ENCODE measurements at regions not wholly inside any gene's neighbourhood (a gene's known extent, or its start where the extent isn't known, plus 50 kb on each side); places are given as distances from the start of the nearest gene placed in this dataset.

- intact Hi-C loops (cut with DNase I, micrococcal nuclease): no loop called here
- no peaks in the 10 kb centered on the region for H3K36me3 ChIP-seq (ENCODE audit: low read depth)
- no peak for TF ChIP-seq CTCF (IDR thresholded peaks at IDR 0.05)
- H3K4me3 ChIP-seq: no peak overlapping the region
- ATAC-seq (no peak), DNase-seq (no peak)
- H3K4me1 ChIP-seq (ENCODE audit: low read depth): no peaks in the 10 kb centered on the region
- no peaks in the 10 kb centered on the region for H3K9me3 ChIP-seq
Observed at GRCh38 chr18:65265761-65266160, 485.1 kb upstream of the CDH7 start.

GRCh38 chr18:65260030-65260429 is 490.8 kb upstream of the CDH7 start:
- ATAC-seq (no peak), DNase-seq (no peak)
- Histone ChIP-seq H3K9me3 (no peaks in the 10 kb centered on the region), H3K4me3 (no peak overlapping the region), H3K36me3 (ENCODE audit: low read depth) (no peaks in the 10 kb centered on the region), H3K4me1 (ENCODE audit: low read depth) (no peaks in the 10 kb centered on the region)
- TF ChIP-seq CTCF (IDR thresholded peaks at IDR 0.05): no peak
- intact Hi-C loops (cut with DNase I, micrococcal nuclease): no loop called here

- Histone ChIP-seq H3K36me3 (ENCODE audit: low read depth) (no peaks in the 10 kb centered on the region), H3K9me3 (no peaks in the 10 kb centered on the region), H3K4me3 (no peak overlapping the region), H3K4me1 (ENCODE audit: low read depth) (no peaks in the 10 kb centered on the region)
- ATAC-seq (no peak), DNase-seq (no peak)
- no peak for TF ChIP-seq CTCF (IDR thresholded peaks at IDR 0.05)
- intact Hi-C loops (cut with DNase I, micrococcal nuclease): no loop called here
Observed at GRCh38 chr18:65259403-65259802, 491.4 kb upstream of the CDH7 start.

GRCh38 chr18:65257149-65257548 is 493.7 kb upstream of the CDH7 start:
- intact Hi-C loops (cut with DNase I, micrococcal nuclease): no loop called here
- Histone ChIP-seq H3K4me1 (ENCODE audit: low read depth) (no peaks in the 10 kb centered on the region), H3K36me3 (ENCODE audit: low read depth) (no peaks in the 10 kb centered on the region), H3K4me3 (no peak overlapping the region), H3K9me3 (no peaks in the 10 kb centered on the region)
- no peak for TF ChIP-seq CTCF (IDR thresholded peaks at IDR 0.05)
- no peak for ATAC-seq
- DNase-seq: no peak

- intact Hi-C loops (cut with DNase I, micrococcal nuclease): no loop called here
- ATAC-seq: no peak
- Histone ChIP-seq H3K4me3 (no peak overlapping the region), H3K36me3 (ENCODE audit: low read depth) (no peaks in the 10 kb centered on the region), H3K9me3 (no peaks in the 10 kb centered on the region), H3K4me1 (ENCODE audit: low read depth) (no peaks in the 10 kb centered on the region)
- no peak for DNase-seq
- no peak for TF ChIP-seq CTCF (IDR thresholded peaks at IDR 0.05)
Observed at GRCh38 chr18:65255417-65255816, 495.4 kb upstream of the CDH7 start.

- intact Hi-C loops (cut with DNase I, micrococcal nuclease): no loop called here
- no peak for TF ChIP-seq CTCF (IDR thresholded peaks at IDR 0.05)
- ATAC-seq: no peak
- no peak for DNase-seq
- H3K9me3 ChIP-seq: no peaks in the 10 kb centered on the region
- no peaks in the 10 kb centered on the region for H3K36me3 ChIP-seq (ENCODE audit: low read depth)
- no peaks in the 10 kb centered on the region for H3K4me1 ChIP-seq (ENCODE audit: low read depth)
- no peak overlapping the region for H3K4me3 ChIP-seq
Observed at GRCh38 chr18:65239787-65240186, 511.0 kb upstream of the CDH7 start.

Data from mucosa of descending colon (tissue), 3 donors.